Caco-2 (cell line): ENCODE measurements at regions not wholly inside any gene's neighbourhood (a gene's known extent, or its start where the extent isn't known, plus 50 kb on each side); places are given as distances from the start of the nearest gene placed in this dataset.

Experiments
- BruUV-seq: library from RNA; stranded (reverse); fragments of 400-500 nt; replicated peaks from 2 replicates; lab custom pipeline; 2021; lab: Mats Ljungman, UMichigan
- CTCF ChIA-PET: fragments of 300-600 bp; sonication (Branson Sonifier 250); formaldehyde crosslinking; loops from one replicate; lab custom pipeline; 2022; ENCODE audit warnings: antibody characterized with exemption; lab: Charles Lee
- POLR2A ChIA-PET: fragments of 300-600 bp; sonication (Branson Sonifier 250); formaldehyde crosslinking; loops from one replicate; lab custom pipeline; 2022; ENCODE audit warnings: antibody characterized with exemption; lab: Charles Lee
- DNase-seq, 2 experiments: peaks; one replicate each; pipeline versions ENCODE4 v3.0.0 to v3.0.0-alpha.2; 2020 to 2022
- H3K27me3 ChIP-seq: replicated peaks from 2 replicates; pipeline ENCODE4 v1.6.0; 2011; ENCODE audit warnings: low read length; ENCODE audit not compliant: control insufficient read depth, insufficient read depth
- H3K36me3 ChIP-seq: 2 replicates; pipeline ENCODE4 v1.5.1; 2011; ENCODE audit warnings: low read length; ENCODE audit not compliant: control insufficient read depth, insufficient read depth
- H3K4me1 ChIP-seq: fragments of 250-450 bp; sonication (Bioruptor Pico); 2 replicates; pipeline ENCODE4 v1.5.1; 2020; ENCODE audit warnings: mild to moderate bottlenecking
- H3K4me3 ChIP-seq: 2 replicates; pipeline ENCODE4 v1.5.1; 2011; ENCODE audit warnings: low read depth, mild to moderate bottlenecking, control low read depth, low read length
- H3K9me3 ChIP-seq: fragments of 250-450 bp; sonication (Bioruptor Pico); 2 replicates; pipeline ENCODE4 v1.5.1; 2020; ENCODE audit warnings: mild to moderate bottlenecking, moderate library complexity
- H3K27ac Mint-ChIP-seq: one replicate; pipeline ENCODE4 v1.8.0; 2022; ENCODE audit warnings: mixed read lengths; ENCODE audit not compliant: unreplicated experiment
- H3K27me3 Mint-ChIP-seq: one replicate; pipeline ENCODE4 v1.8.0; 2022; ENCODE audit warnings: mixed read lengths; ENCODE audit not compliant: insufficient read depth, unreplicated experiment
- H3K36me3 Mint-ChIP-seq: one replicate; pipeline ENCODE4 v1.8.0; 2022; ENCODE audit warnings: mild to moderate bottlenecking, mixed read lengths; ENCODE audit not compliant: insufficient read depth, unreplicated experiment
- H3K4me1 Mint-ChIP-seq: one replicate; pipeline ENCODE4 v1.8.0; 2022; ENCODE audit warnings: low read depth, mixed read lengths; ENCODE audit not compliant: unreplicated experiment
- H3K4me3 Mint-ChIP-seq: one replicate; pipeline ENCODE4 v1.8.0; 2022; ENCODE audit warnings: mild to moderate bottlenecking, moderate library complexity, mixed read lengths; ENCODE audit not compliant: unreplicated experiment
- H3K9me3 Mint-ChIP-seq: one replicate; pipeline ENCODE4 v1.8.0; 2022; ENCODE audit warnings: mixed read lengths; ENCODE audit not compliant: unreplicated experiment
- intact Hi-C: fragments of 100-400 bp; cut with micrococcal nuclease; formaldehyde crosslinking; loops from one replicate; pipeline ENCODE4 v1.10.0; 2022; ENCODE audit not compliant: unreplicated experiment
- TF ChIP-seq, protein P1 (sequence below), 2 experiments: fragments of 200-600 bp in 1 of 2; IDR thresholded peaks; 1 replicate in 1 of 2; 2 replicates in 1 of 2; pipeline versions ENCODE4 v1.5.1 to v1.8.0; 2011 to 2022; ENCODE audit warnings: antibody characterized with exemption in 1 of 2, control low read depth in 1 of 2, inconsistent platforms in 1 of 2, low read depth in 1 of 2, low read length in 1 of 2, mild to moderate bottlenecking in 1 of 2, moderate library complexity in 1 of 2; ENCODE audit not compliant: insufficient read depth in 1 of 2, severe bottlenecking in 1 of 2, unreplicated experiment in 1 of 2

GRCh38 chr12:102755266-102755665 lies 161.8 kb downstream of the PAH start:
- Mint-ChIP-seq H3K27me3 (peaks cover 12% of the 10 kb centered on the region), H3K27ac (no peak overlapping the region)
- CTCF ChIA-PET: no interaction called here

DNA sequence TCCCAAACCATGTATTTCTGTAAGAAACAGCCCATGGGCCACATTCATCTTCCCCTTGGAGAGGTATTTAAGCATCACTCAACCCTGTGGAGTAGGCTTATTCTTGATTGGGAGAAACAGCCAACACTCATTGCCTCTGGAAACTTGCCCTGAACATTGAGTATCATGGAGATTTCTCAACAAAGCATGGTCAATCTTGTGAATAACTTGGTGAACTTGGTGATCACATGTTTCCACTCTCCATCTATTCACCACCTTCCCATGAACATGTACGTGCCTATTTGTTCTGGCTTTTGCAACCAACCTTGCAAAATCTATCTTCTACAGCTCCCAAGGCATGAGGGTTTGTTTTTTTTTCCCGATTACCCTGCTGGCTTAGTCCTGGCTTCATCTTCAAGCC lies 163.2 kb downstream of the PAH start:
- Mint-ChIP-seq H3K9me3 (no peaks in the 10 kb centered on the region), H3K36me3 (no peaks in the 10 kb centered on the region), H3K27ac (no peak overlapping the region), H3K4me1 (no peaks in the 10 kb centered on the region), H3K27me3 (peaks cover 12% of the 10 kb centered on the region), H3K4me3 (no peak overlapping the region)
- H3K4me3 ChIP-seq: no peak overlapping the region
- H3K27me3 ChIP-seq: no peaks in the 10 kb centered on the region
- no peaks in the 10 kb centered on the region for H3K9me3 ChIP-seq
- intact Hi-C loops: no loop called here
- H3K4me1 ChIP-seq: no peaks in the 10 kb centered on the region
- POLR2A ChIA-PET: no interaction called here
- no TSS peak for BruUV-seq
- TF ChIP-seq, protein P1, sequence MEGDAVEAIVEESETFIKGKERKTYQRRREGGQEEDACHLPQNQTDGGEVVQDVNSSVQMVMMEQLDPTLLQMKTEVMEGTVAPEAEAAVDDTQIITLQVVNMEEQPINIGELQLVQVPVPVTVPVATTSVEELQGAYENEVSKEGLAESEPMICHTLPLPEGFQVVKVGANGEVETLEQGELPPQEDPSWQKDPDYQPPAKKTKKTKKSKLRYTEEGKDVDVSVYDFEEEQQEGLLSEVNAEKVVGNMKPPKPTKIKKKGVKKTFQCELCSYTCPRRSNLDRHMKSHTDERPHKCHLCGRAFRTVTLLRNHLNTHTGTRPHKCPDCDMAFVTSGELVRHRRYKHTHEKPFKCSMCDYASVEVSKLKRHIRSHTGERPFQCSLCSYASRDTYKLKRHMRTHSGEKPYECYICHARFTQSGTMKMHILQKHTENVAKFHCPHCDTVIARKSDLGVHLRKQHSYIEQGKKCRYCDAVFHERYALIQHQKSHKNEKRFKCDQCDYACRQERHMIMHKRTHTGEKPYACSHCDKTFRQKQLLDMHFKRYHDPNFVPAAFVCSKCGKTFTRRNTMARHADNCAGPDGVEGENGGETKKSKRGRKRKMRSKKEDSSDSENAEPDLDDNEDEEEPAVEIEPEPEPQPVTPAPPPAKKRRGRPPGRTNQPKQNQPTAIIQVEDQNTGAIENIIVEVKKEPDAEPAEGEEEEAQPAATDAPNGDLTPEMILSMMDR (IDR thresholded peaks at IDR 0.05; ENCODE audit: insufficient read depth in 1 of 2, low read depth in 1 of 2, low read length in 1 of 2, severe bottlenecking in 1 of 2, unreplicated experiment in 1 of 2): no peak
- no peak for DNase-seq
- CTCF ChIA-PET: no interaction called here
- no peaks in the 10 kb centered on the region for H3K36me3 ChIP-seq

More at GRCh38 chr12:102755266-102755665, 161.8 kb downstream of the PAH start:
- no peaks in the 10 kb centered on the region for H3K36me3 ChIP-seq
- no peaks in the 10 kb centered on the region for H3K27me3 ChIP-seq
- BruUV-seq: no TSS peak
- no peaks in the 10 kb centered on the region for H3K9me3 ChIP-seq
- H3K4me3 ChIP-seq: no peak overlapping the region
- Mint-ChIP-seq H3K4me1 (no peaks in the 10 kb centered on the region), H3K9me3 (no peaks in the 10 kb centered on the region), H3K4me3 (no peak overlapping the region), H3K36me3 (no peaks in the 10 kb centered on the region)
- POLR2A ChIA-PET: no interaction called here
- TF ChIP-seq, protein P1 (IDR thresholded peaks at IDR 0.05; ENCODE audit: insufficient read depth in 1 of 2, low read depth in 1 of 2, low read length in 1 of 2, severe bottlenecking in 1 of 2, unreplicated experiment in 1 of 2): no peak
- no peak for DNase-seq
- no peaks in the 10 kb centered on the region for H3K4me1 ChIP-seq
- intact Hi-C loops: no loop called here

DNA sequence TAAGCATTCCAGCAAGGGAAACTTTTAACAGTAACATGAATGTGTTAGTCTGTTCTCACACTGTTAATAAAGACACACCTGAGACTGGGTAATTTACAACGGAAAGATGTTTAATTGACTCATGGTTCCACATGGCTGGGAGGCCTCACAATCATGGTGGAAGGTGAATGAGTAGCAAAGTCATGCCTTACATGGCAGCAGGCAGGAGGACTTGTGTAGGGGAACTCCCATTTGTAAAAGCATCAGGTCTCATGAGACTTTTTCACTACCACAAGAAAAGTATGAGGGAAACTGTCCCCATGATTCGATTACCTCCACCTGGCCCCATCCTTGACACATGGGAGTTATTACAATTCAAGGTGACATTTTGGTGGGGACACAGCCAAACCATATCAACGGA lies 168.3 kb downstream of the PAH start:
- intact Hi-C loops: no loop called here
- CTCF ChIA-PET: no interaction called here
- Histone ChIP-seq H3K36me3 (no peaks in the 10 kb centered on the region), H3K4me3 (no peak overlapping the region), H3K27me3 (no peaks in the 10 kb centered on the region), H3K4me1 (no peaks in the 10 kb centered on the region), H3K9me3 (no peaks in the 10 kb centered on the region)
- no TSS peak for BruUV-seq
- Mint-ChIP-seq H3K27me3 (peaks cover 3% of the 10 kb centered on the region), H3K27ac (no peak overlapping the region), H3K4me3 (no peak overlapping the region), H3K4me1 (no peaks in the 10 kb centered on the region), H3K9me3 (no peaks in the 10 kb centered on the region), H3K36me3 (no peaks in the 10 kb centered on the region)
- TF ChIP-seq, protein P1 (IDR thresholded peaks at IDR 0.05; ENCODE audit: insufficient read depth in 1 of 2, low read depth in 1 of 2, low read length in 1 of 2, severe bottlenecking in 1 of 2, unreplicated experiment in 1 of 2): no peak
- POLR2A ChIA-PET: no interaction called here
- DNase-seq: no peak
